H1 (cell line): ENCODE measurements at regions not wholly inside any gene's neighbourhood (a gene's known extent, or its start where the extent isn't known, plus 50 kb on each side); places are given as distances from the start of the nearest gene placed in this dataset.

Source experiments
- CTCF ChIA-PET: fragments of 300-600 bp; sonication (Branson Sonifier 250); formaldehyde crosslinking; loops from one replicate; lab custom pipeline; 2021; ENCODE audit not compliant: partially characterized antibody; lab: Charles Lee
- POLR2A ChIA-PET: fragments of 300-600 bp; sonication (Branson Sonifier 250); formaldehyde crosslinking; loops from one replicate; lab custom pipeline; 2021; ENCODE audit warnings: inconsistent platforms; ENCODE audit not compliant: partially characterized antibody; lab: Charles Lee
- DNase-seq, 2 experiments: peaks; one replicate each; pipeline versions ENCODE4 v3.0.0 to v3.0.0-alpha.2; 2010 to 2022; ENCODE audit warnings: low spot score in 2 of 2, low read depth in 1 of 2, mixed read lengths in 1 of 2
- FAIRE-seq: peaks from 2 replicates; lab custom pipeline; 2011; peaks lifted over from hg19 to GRCh38; lab: Jason Lieb, UNC
- H2AFZ ChIP-seq: 2 replicates; pipeline ENCODE4 v1.8.1; 2012; ENCODE audit warnings: low read length, inconsistent platforms
- H2AK5ac ChIP-seq: 2 replicates; pipeline ENCODE4 v1.6.1; 2013; ENCODE audit warnings: low read depth, low read length
- H2BK120ac ChIP-seq: replicated peaks from 2 replicates; pipeline ENCODE3; 2013; ENCODE audit warnings: low read depth, low read length, inconsistent platforms
- H2BK12ac ChIP-seq: 2 replicates; pipeline ENCODE4 v1.6.1; 2013; ENCODE audit warnings: low read depth, low read length
- H2BK15ac ChIP-seq: 2 replicates; pipeline ENCODE4 v1.6.1; 2013; ENCODE audit warnings: low read length
- H2BK20ac ChIP-seq: 2 replicates; pipeline ENCODE4 v1.6.1; 2013; ENCODE audit warnings: low read length
- H2BK5ac ChIP-seq: 2 replicates; pipeline ENCODE4 v1.6.1; 2013; ENCODE audit warnings: low read depth, low read length
- H3K14ac ChIP-seq: 2 replicates; pipeline ENCODE4 v1.6.1; 2013; ENCODE audit warnings: inconsistent platforms; ENCODE audit not compliant: insufficient read length
- H3K18ac ChIP-seq: 2 replicates; pipeline ENCODE4 v1.6.1; 2013; ENCODE audit warnings: low read length; ENCODE audit errors: extremely low read depth
- H3K23ac ChIP-seq: 2 replicates; pipeline ENCODE4 v1.6.1; 2013; ENCODE audit warnings: inconsistent platforms; ENCODE audit not compliant: insufficient read length
- H3K23me2 ChIP-seq: 2 replicates; pipeline ENCODE4 v1.6.1; 2013; ENCODE audit warnings: low read depth, low read length
- H3K27ac ChIP-seq: 2 replicates; pipeline ENCODE4 v1.6.1; 2011; ENCODE audit warnings: low read depth, low read length, inconsistent platforms
- H3K27me3 ChIP-seq, 4 experiments: replicated peaks in 1 of 4; 1 replicate in 1 of 4; 2 replicates in 3 of 4; pipeline versions ENCODE4 v1.6.1 to v1.8.1; 2011 to 2013; ENCODE audit warnings: low read length in 3 of 4, mild to moderate bottlenecking in 3 of 4, inconsistent platforms in 2 of 4, mixed read lengths in 2 of 4, moderate library complexity in 1 of 4; ENCODE audit not compliant: control insufficient read depth in 3 of 4, insufficient read depth in 3 of 4; ENCODE audit errors: extremely low read depth in 1 of 4
- H3K36me3 ChIP-seq, 4 experiments: 2 replicates each; pipeline versions ENCODE4 v1.6.1 to v1.8.1; 2011 to 2013; ENCODE audit warnings: mild to moderate bottlenecking in 4 of 4, low read length in 3 of 4, moderate library complexity in 2 of 4, control low read depth in 1 of 4, inconsistent platforms in 1 of 4; ENCODE audit not compliant: insufficient read depth in 4 of 4, control insufficient read depth in 2 of 4
- H3K4ac ChIP-seq: replicated peaks from 2 replicates; pipeline ENCODE3; 2013; ENCODE audit warnings: low read length, low read depth, mixed read lengths, inconsistent platforms; ENCODE audit not compliant: insufficient read length
- H3K4me1 ChIP-seq, 4 experiments: replicated peaks in 1 of 4; 1 replicate in 1 of 4; 2 replicates in 3 of 4; pipeline versions ENCODE4 v1.6.1 to v1.8.1; 2011 to 2013; ENCODE audit warnings: low read length in 3 of 4, inconsistent platforms in 2 of 4, mixed read lengths in 1 of 4; ENCODE audit not compliant: insufficient read depth in 4 of 4, control insufficient read depth in 3 of 4
- H3K4me2 ChIP-seq, 2 experiments: 2 replicates each; pipeline versions ENCODE4 v1.6.1 to v1.8.1; 2011 to 2013; ENCODE audit warnings: low read depth in 2 of 2, low read length in 2 of 2, control low read depth in 1 of 2, inconsistent platforms in 1 of 2, mild to moderate bottlenecking in 1 of 2; ENCODE audit not compliant: insufficient read depth in 1 of 2
- H3K4me3 ChIP-seq, 4 experiments: fragments of 200-600, 300-600 bp in 1 of 4; sonication (generic), shearing (Covaris generic), sonication (Bioruptor Twin) in 1 of 4; 2 replicates each; pipeline versions ENCODE4 v1.5.1 to v1.8.1; 2011 to 2016; ENCODE audit warnings: low read length in 4 of 4, low read depth in 3 of 4, control low read depth in 2 of 4, inconsistent platforms in 2 of 4, mild to moderate bottlenecking in 2 of 4, mixed read lengths in 1 of 4, moderate library complexity in 1 of 4; ENCODE audit not compliant: insufficient read depth in 2 of 4; ENCODE audit errors: extremely low read depth in 1 of 4
- H3K56ac ChIP-seq: replicated peaks from 2 replicates; pipeline ENCODE3; 2013; ENCODE audit warnings: low read depth, mild to moderate bottlenecking, mixed read lengths, low read length, inconsistent platforms; ENCODE audit not compliant: insufficient read length
- H3K79me1 ChIP-seq: 2 replicates; pipeline ENCODE4 v1.6.1; 2013; ENCODE audit warnings: low read depth, low read length, control low read depth
- H3K79me2 ChIP-seq, 2 experiments: 2 replicates each; pipeline versions ENCODE4 v1.6.1 to v1.8.1; 2012 to 2013; ENCODE audit warnings: low read length in 2 of 2, mild to moderate bottlenecking in 2 of 2, inconsistent platforms in 1 of 2; ENCODE audit not compliant: insufficient read depth in 2 of 2, control insufficient read depth in 1 of 2
- H3K9ac ChIP-seq, 4 experiments: replicated peaks in 1 of 4; 1 replicate in 1 of 4; 2 replicates in 3 of 4; pipeline versions ENCODE4 v1.6.1 to v1.8.1; 2011 to 2013; ENCODE audit warnings: low read depth in 3 of 4, low read length in 3 of 4, control low read depth in 2 of 4, mild to moderate bottlenecking in 2 of 4, moderate library complexity in 2 of 4, inconsistent platforms in 1 of 4; ENCODE audit errors: extremely low read depth in 1 of 4
- H3K9me3 ChIP-seq, 2 experiments: 2 replicates each; pipeline versions ENCODE4 v1.6.1 to v1.8.1; 2012 to 2013; ENCODE audit warnings: mild to moderate bottlenecking in 2 of 2, moderate library complexity in 2 of 2, control low read depth in 1 of 2, inconsistent platforms in 1 of 2, low read depth in 1 of 2, low read length in 1 of 2, mixed read lengths in 1 of 2; ENCODE audit not compliant: insufficient read depth in 2 of 2
- H4K20me1 ChIP-seq, 2 experiments: replicated peaks in 1 of 2; 2 replicates each; pipeline versions ENCODE3 to v1.8.1; 2011 to 2013; ENCODE audit warnings: inconsistent platforms in 2 of 2, low read length in 2 of 2, mild to moderate bottlenecking in 1 of 2; ENCODE audit not compliant: insufficient read depth in 2 of 2, control insufficient read depth in 1 of 2
- H4K5ac ChIP-seq: 2 replicates; pipeline ENCODE4 v1.6.1; 2013; ENCODE audit warnings: low read length, low read depth, mixed read lengths, inconsistent platforms; ENCODE audit not compliant: insufficient read length
- H4K8ac ChIP-seq: 2 replicates; pipeline ENCODE4 v1.8.0; 2013; ENCODE audit warnings: mild to moderate bottlenecking, moderate library complexity, low read length, inconsistent platforms; ENCODE audit not compliant: insufficient read depth; ENCODE audit errors: extremely low read depth
- H4K91ac ChIP-seq: replicated peaks from 2 replicates; pipeline ENCODE3; 2013; ENCODE audit warnings: low read length, mixed read lengths, inconsistent platforms; ENCODE audit not compliant: insufficient read length
- ATF3 ChIP-seq: IDR thresholded peaks from 2 replicates; pipeline ENCODE4 v1.6.1; 2011; ENCODE audit warnings: low read depth, mild to moderate bottlenecking, low read length; ENCODE audit not compliant: insufficient read depth
- BRCA1 ChIP-seq: IDR thresholded peaks from 2 replicates; pipeline ENCODE4 v1.6.1; 2012; ENCODE audit warnings: low read depth, low read length, improper control_type of control experiment
- CBX8 ChIP-seq: fragments of 300-800, 300-1000 bp; sonication (generic); IDR thresholded peaks from 2 replicates; pipeline ENCODE4 v1.7.1; 2016; ENCODE audit warnings: low read depth, low read length, borderline replicate concordance
- CHD1 ChIP-seq: IDR thresholded peaks from 2 replicates; pipeline ENCODE4 v1.6.1; 2012; ENCODE audit warnings: low read depth, low read length, improper control_type of control experiment
- EGR1 ChIP-seq: IDR thresholded peaks from 2 replicates; pipeline ENCODE4 v1.6.1; 2011; ENCODE audit warnings: low read depth, low read length, borderline replicate concordance
- GABPA ChIP-seq: IDR thresholded peaks from 2 replicates; pipeline ENCODE4 v1.6.1; 2011; ENCODE audit warnings: mild to moderate bottlenecking, low read length, moderate library complexity, borderline replicate concordance; ENCODE audit not compliant: insufficient read depth
- HDAC2 ChIP-seq, 2 experiments: fragments of 300-600 bp in 1 of 2; sonication (generic) in 1 of 2; IDR thresholded peaks; 2 replicates each; pipeline ENCODE4 v1.6.1; 2011 to 2012; ENCODE audit warnings: low read depth in 2 of 2, low read length in 2 of 2, mild to moderate bottlenecking in 2 of 2, moderate library complexity in 2 of 2, borderline replicate concordance in 1 of 2, inconsistent platforms in 1 of 2
- HDAC6 ChIP-seq: IDR thresholded peaks from one replicate; pipeline ENCODE4 v1.7.1; 2012; ENCODE audit warnings: low read depth, mild to moderate bottlenecking, inconsistent platforms, low read length, moderate library complexity
- RBBP5 ChIP-seq: IDR thresholded peaks from 2 replicates; pipeline ENCODE4 v1.7.1; 2012; ENCODE audit warnings: low read depth, mild to moderate bottlenecking, inconsistent platforms, low read length, moderate library complexity, borderline replicate concordance
- SUZ12 ChIP-seq: fragments of 200-600 bp; sonication (generic); IDR thresholded peaks from 2 replicates; pipeline ENCODE4 v1.6.1; 2012; ENCODE audit warnings: mild to moderate bottlenecking, inconsistent platforms, low read length, moderate library complexity, mixed read lengths
- WGBS, 2 experiments: shearing (Covaris generic) in 1 of 2; methylation state at CpG; one replicate each; pipeline versions ENCODE4 v1.1.6 to v1.1.7; 2013 to 2015; ENCODE audit warnings: low lambda C conversion rate in 2 of 2, mixed read lengths in 2 of 2, inconsistent platforms in 1 of 2, low coverage in 1 of 2, missing lambda C conversion rate in 1 of 2; ENCODE audit not compliant: insufficient replicate concordance in 2 of 2, insufficient coverage in 1 of 2, insufficient read length in 1 of 2; ENCODE audit errors: extremely low coverage in 1 of 2, missing lambda C conversion rate in 1 of 2; 5-methylcytosine and 5-hydroxymethylcytosine counted together
- TF ChIP-seq, protein P1 (sequence below): IDR thresholded peaks from 2 replicates; pipeline ENCODE4 v1.6.1; 2012; ENCODE audit warnings: inconsistent platforms

- Histone ChIP-seq H2BK5ac (no peak overlapping the region), H2AFZ (no peak overlapping the region), H3K14ac (no peak overlapping the region), H3K4ac (no peak overlapping the region), H3K27me3 (peaks cover 2 to 24% (median 17%) of the 10 kb centered on the region in 4 experiments; a peak in 5 of 7 replicates), H3K56ac (no peak overlapping the region), H4K91ac (no peak overlapping the region), H2BK15ac (no peak overlapping the region), H3K4me1 (peaks cover 4 to 13% (median 7%) of the 10 kb centered on the region in 4 experiments; a peak in 6 of 7 replicates), H2BK120ac (no peak overlapping the region), H3K9me3 (no peaks in the 10 kb centered on the region), H4K5ac (no peak overlapping the region), H3K4me3 (no peak overlapping the region), H3K79me1 (no peaks in the 10 kb centered on the region), H2BK20ac (no peak overlapping the region), H4K20me1 (no peaks in the 10 kb centered on the region), H3K23ac (no peak overlapping the region), H3K23me2 (no peaks in the 10 kb centered on the region), H3K18ac (no peak overlapping the region), H2BK12ac (no peak overlapping the region), H3K4me2 (peak overlapping the region in 1 of 2 experiments; percentile 14; a peak in 1 of 4 replicates), H2AK5ac (no peak overlapping the region), H3K9ac (no peak overlapping the region), H4K8ac (no peak overlapping the region), H3K79me2 (no peaks in the 10 kb centered on the region), H3K36me3 (no peaks in the 10 kb centered on the region), H3K27ac (no peak overlapping the region)
- POLR2A ChIA-PET = no interaction called here
- WGBS, 2 experiments = 85% methylated on average over 12 of the region's 12 CpGs; no CpG with 5 or more reads in 1 of the 2 experiments
- CTCF ChIA-PET = interaction anchor here (0.6 to 1.7 kb wide), 5 partner anchors 8 to 327 kb away, joined by 3 to 7 read pairs (median 4); no protein-coding TSS in a partner anchor
- FAIRE-seq (no peak), DNase-seq (no peak)
- TF ChIP-seq CHD1 = no peak
- TF ChIP-seq SUZ12 = no peak
- TF ChIP-seq GABPA = no peak
- no peak for TF ChIP-seq HDAC6
- TF ChIP-seq BRCA1 = no peak
- no peak for TF ChIP-seq HDAC2 (IDR thresholded peaks at IDR 0.05; ENCODE audit: borderline replicate concordance in 1 of 2, low read depth in 2 of 2, low read length in 2 of 2)
- TF ChIP-seq EGR1 = no peak
- TF ChIP-seq, protein P1, sequence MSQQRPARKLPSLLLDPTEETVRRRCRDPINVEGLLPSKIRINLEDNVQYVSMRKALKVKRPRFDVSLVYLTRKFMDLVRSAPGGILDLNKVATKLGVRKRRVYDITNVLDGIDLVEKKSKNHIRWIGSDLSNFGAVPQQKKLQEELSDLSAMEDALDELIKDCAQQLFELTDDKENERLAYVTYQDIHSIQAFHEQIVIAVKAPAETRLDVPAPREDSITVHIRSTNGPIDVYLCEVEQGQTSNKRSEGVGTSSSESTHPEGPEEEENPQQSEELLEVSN = no peak
- no peak for TF ChIP-seq RBBP5
- TF ChIP-seq ATF3 = no peak
- no peak for TF ChIP-seq CBX8
Measured at GRCh38 chr1:235919127-235919832, 52.6 kb upstream of the LYST start.
